ENCODE measurements at regions not wholly inside any gene's neighbourhood (a gene's known extent, or its start where the extent isn't known, plus 50 kb on each side); places are given as distances from the start of the nearest gene placed in this dataset.

- TF ChIP-seq CTCF (IDR thresholded peaks at IDR 0.05) (no peak), POLR2A (IDR thresholded peaks at IDR 0.05) (no peak)
Observed at GRCh38 chr4:132767901-132768300, 381.2 kb upstream of the PCDH10 start.

Data from sigmoid colon (tissue), 3 donors.